ENCODE measurements at regions not wholly inside any gene's neighbourhood (a gene's known extent, or its start where the extent isn't known, plus 50 kb on each side); places are given as distances from the start of the nearest gene placed in this dataset.

DNA sequence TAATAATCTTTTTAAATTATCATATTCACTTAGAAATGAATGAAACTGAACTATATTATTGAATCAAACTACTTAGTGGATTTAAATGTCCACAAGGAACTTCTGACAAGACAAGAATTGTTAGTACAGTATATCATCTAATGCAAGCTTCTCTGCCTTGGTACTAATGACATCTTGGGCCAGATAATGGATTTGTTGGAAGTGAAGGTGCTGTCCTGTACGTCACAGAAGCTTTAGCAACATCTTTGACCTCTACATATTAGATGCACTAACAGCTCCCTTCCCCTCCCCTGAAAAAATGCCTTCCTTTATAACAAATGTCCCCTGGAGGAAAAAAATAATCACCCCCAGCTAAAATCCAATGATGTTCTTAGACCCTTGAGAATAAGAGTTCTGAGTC is 695.8 kb upstream of the EYS start:
- H3K9me3 ChIP-seq (replicated peaks in 1 of 2; ENCODE audit: control insufficient read depth in 2 of 2, insufficient read depth in 1 of 2, low read depth in 1 of 2, low read length in 2 of 2): no peaks in the 10 kb centered on the region
- no peak overlapping the region for H3K4ac ChIP-seq (ENCODE audit: low read length)
- no peak overlapping the region for H2BK15ac ChIP-seq (ENCODE audit: low read length)
- no peak overlapping the region for H3K4me2 ChIP-seq (ENCODE audit: insufficient read depth, low read length, poor library complexity, severe bottlenecking)
- no peak overlapping the region for H3K23ac ChIP-seq (ENCODE audit: low read depth, low read length, poor library complexity)
- no peak overlapping the region for H3K14ac ChIP-seq (ENCODE audit: low read length)
- no peak overlapping the region for H3K4me3 ChIP-seq (ENCODE audit: low read length in 2 of 2)
- H4K8ac ChIP-seq (ENCODE audit: low read depth, low read length): no peak overlapping the region
- H2AK5ac ChIP-seq (ENCODE audit: low read depth, low read length): no peak overlapping the region
- H2AFZ ChIP-seq (ENCODE audit: low read length): peak overlapping the region; percentile 17
- H3K4me1 ChIP-seq (ENCODE audit: control insufficient read depth in 2 of 2, insufficient read depth in 1 of 2, low read depth in 1 of 2, low read length in 2 of 2): no peaks in the 10 kb centered on the region
- WGBS, 2 donors (ENCODE audit: extremely low coverage in 2 of 2, insufficient read length in 2 of 2, insufficient replicate concordance in 1 of 2): no CpG with 5 or more reads among the region's 1 CpG
- H3K18ac ChIP-seq (ENCODE audit: low read length): no peak overlapping the region
- H2BK5ac ChIP-seq (ENCODE audit: low read length): no peak overlapping the region
- no peak overlapping the region for H2BK12ac ChIP-seq (ENCODE audit: low read length)
- H3K79me1 ChIP-seq (ENCODE audit: low read depth, low read length): no peaks in the 10 kb centered on the region
- H3K27me3 ChIP-seq (ENCODE audit: control insufficient read depth in 3 of 3, insufficient read depth in 3 of 3, low read depth in 1 of 3, low read length in 3 of 3): no peaks in the 10 kb centered on the region
- no peak overlapping the region for H2BK120ac ChIP-seq (ENCODE audit: low read depth, low read length)
- H4K91ac ChIP-seq (ENCODE audit: low read depth, low read length, poor library complexity): no peak overlapping the region
- no peak for DNase-seq (ENCODE audit: low spot score)
- no peaks in the 10 kb centered on the region for H3K36me3 ChIP-seq (replicated peaks in 1 of 2; ENCODE audit: control insufficient read depth in 2 of 2, insufficient read depth in 2 of 2, low read length in 2 of 2)
- no peak overlapping the region for H3K27ac ChIP-seq (replicated peaks; ENCODE audit: low read length)
- H3K9ac ChIP-seq (ENCODE audit: low read depth, low read length, poor library complexity): no peak overlapping the region

DNA sequence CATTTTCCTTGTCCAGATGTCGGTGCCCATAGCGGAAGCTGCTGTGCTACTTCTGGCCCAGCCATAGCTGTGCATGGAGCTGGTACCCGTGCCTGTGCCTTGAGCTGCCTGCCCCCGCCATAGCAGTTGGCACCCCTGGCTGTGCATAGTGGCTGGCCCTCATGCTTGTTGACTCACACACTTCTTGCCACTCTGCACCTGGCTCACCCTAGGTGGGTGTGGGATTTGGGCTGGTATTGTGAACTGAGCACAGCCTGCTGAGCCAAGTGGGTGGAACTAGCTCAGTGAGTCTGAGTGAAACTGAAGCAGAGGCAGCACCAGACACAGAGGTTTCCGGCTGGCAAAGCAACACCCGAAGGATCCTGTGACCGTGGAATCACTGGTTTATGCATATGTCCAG is 689.5 kb upstream of the EYS start:
- no peak overlapping the region for H2BK15ac ChIP-seq (ENCODE audit: low read length)
- no peak overlapping the region for H2BK120ac ChIP-seq (ENCODE audit: low read depth, low read length)
- no peak overlapping the region for H3K23ac ChIP-seq (ENCODE audit: low read depth, low read length, poor library complexity)
- H3K18ac ChIP-seq (ENCODE audit: low read length): no peak overlapping the region
- no peak overlapping the region for H3K4ac ChIP-seq (ENCODE audit: low read length)
- no peak overlapping the region for H2AK5ac ChIP-seq (ENCODE audit: low read depth, low read length)
- H2BK5ac ChIP-seq (ENCODE audit: low read length): no peak overlapping the region
- no peaks in the 10 kb centered on the region for H3K36me3 ChIP-seq (replicated peaks in 1 of 2; ENCODE audit: control insufficient read depth in 2 of 2, insufficient read depth in 2 of 2, low read length in 2 of 2)
- no peaks in the 10 kb centered on the region for H3K79me1 ChIP-seq (ENCODE audit: low read depth, low read length)
- H4K91ac ChIP-seq (ENCODE audit: low read depth, low read length, poor library complexity): no peak overlapping the region
- H3K27ac ChIP-seq (replicated peaks; ENCODE audit: low read length): no peak overlapping the region
- no peaks in the 10 kb centered on the region for H3K27me3 ChIP-seq (ENCODE audit: control insufficient read depth in 3 of 3, insufficient read depth in 3 of 3, low read depth in 1 of 3, low read length in 3 of 3)
- no peak overlapping the region for H3K4me2 ChIP-seq (ENCODE audit: insufficient read depth, low read length, poor library complexity, severe bottlenecking)
- H3K9ac ChIP-seq (ENCODE audit: low read depth, low read length, poor library complexity): no peak overlapping the region
- WGBS, 2 donors (ENCODE audit: extremely low coverage in 2 of 2, insufficient read length in 2 of 2, insufficient replicate concordance in 1 of 2): no CpG with 5 or more reads among the region's 7 CpGs
- peak overlapping the region in 1 of 2 donors; percentile 70 for H3K4me3 ChIP-seq (ENCODE audit: low read length in 2 of 2)
- no peak overlapping the region for H2BK12ac ChIP-seq (ENCODE audit: low read length)
- no peak overlapping the region for H3K14ac ChIP-seq (ENCODE audit: low read length)
- H2AFZ ChIP-seq (ENCODE audit: low read length): no peak overlapping the region
- H4K8ac ChIP-seq (ENCODE audit: low read depth, low read length): no peak overlapping the region
- H3K4me1 ChIP-seq (ENCODE audit: control insufficient read depth in 2 of 2, insufficient read depth in 1 of 2, low read depth in 1 of 2, low read length in 2 of 2): no peaks in the 10 kb centered on the region
- DNase-seq (ENCODE audit: low spot score): no peak
- H3K9me3 ChIP-seq (replicated peaks in 1 of 2; ENCODE audit: control insufficient read depth in 2 of 2, insufficient read depth in 1 of 2, low read depth in 1 of 2, low read length in 2 of 2): peaks cover 0 to 4% of the 10 kb centered on the region in 2 donors

DNA sequence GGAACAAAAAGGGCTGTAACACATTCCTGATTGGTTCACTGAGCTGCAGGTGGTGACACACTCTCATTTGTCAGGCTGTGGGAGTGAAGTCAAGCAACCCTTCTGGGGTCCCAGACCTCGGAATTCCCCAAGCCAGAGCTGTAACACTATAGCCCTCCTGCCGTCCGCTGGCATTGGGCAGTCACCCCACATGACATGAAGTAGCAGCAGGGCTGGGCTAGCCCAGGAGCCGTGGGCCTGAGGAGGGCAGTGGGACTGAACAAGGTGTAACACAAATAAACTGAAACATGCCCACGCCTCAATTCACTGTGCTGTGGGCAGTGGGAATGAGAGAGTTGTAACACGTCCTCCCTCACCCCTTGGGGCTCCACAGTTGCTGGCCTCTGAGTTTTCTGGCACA is 689.1 kb upstream of the EYS start:
- no peaks in the 10 kb centered on the region for H3K36me3 ChIP-seq (replicated peaks in 1 of 2; ENCODE audit: control insufficient read depth in 2 of 2, insufficient read depth in 2 of 2, low read length in 2 of 2)
- no peaks in the 10 kb centered on the region for H3K4me1 ChIP-seq (ENCODE audit: control insufficient read depth in 2 of 2, insufficient read depth in 1 of 2, low read depth in 1 of 2, low read length in 2 of 2)
- no peak overlapping the region for H2BK120ac ChIP-seq (ENCODE audit: low read depth, low read length)
- H3K18ac ChIP-seq (ENCODE audit: low read length): no peak overlapping the region
- no peak overlapping the region for H2AK5ac ChIP-seq (ENCODE audit: low read depth, low read length)
- H4K91ac ChIP-seq (ENCODE audit: low read depth, low read length, poor library complexity): no peak overlapping the region
- H3K23ac ChIP-seq (ENCODE audit: low read depth, low read length, poor library complexity): no peak overlapping the region
- no peak overlapping the region for H3K4ac ChIP-seq (ENCODE audit: low read length)
- H3K79me1 ChIP-seq (ENCODE audit: low read depth, low read length): no peaks in the 10 kb centered on the region
- H3K14ac ChIP-seq (ENCODE audit: low read length): no peak overlapping the region
- no peaks in the 10 kb centered on the region for H3K27me3 ChIP-seq (ENCODE audit: control insufficient read depth in 3 of 3, insufficient read depth in 3 of 3, low read depth in 1 of 3, low read length in 3 of 3)
- H2BK5ac ChIP-seq (ENCODE audit: low read length): no peak overlapping the region
- no peak for DNase-seq (ENCODE audit: low spot score)
- H2BK15ac ChIP-seq (ENCODE audit: low read length): no peak overlapping the region
- WGBS, 2 donors (ENCODE audit: extremely low coverage in 2 of 2, insufficient read length in 2 of 2, insufficient replicate concordance in 1 of 2): no CpG with 5 or more reads among the region's 6 CpGs
- peak overlapping the region in 1 of 2 donors; percentile 70 for H3K4me3 ChIP-seq (ENCODE audit: low read length in 2 of 2)
- no peak overlapping the region for H3K27ac ChIP-seq (replicated peaks; ENCODE audit: low read length)
- H2BK12ac ChIP-seq (ENCODE audit: low read length): no peak overlapping the region
- no peak overlapping the region for H4K8ac ChIP-seq (ENCODE audit: low read depth, low read length)
- H3K9ac ChIP-seq (ENCODE audit: low read depth, low read length, poor library complexity): no peak overlapping the region
- peaks cover 0 to 4% of the 10 kb centered on the region in 2 donors for H3K9me3 ChIP-seq (replicated peaks in 1 of 2; ENCODE audit: control insufficient read depth in 2 of 2, insufficient read depth in 1 of 2, low read depth in 1 of 2, low read length in 2 of 2)
- H2AFZ ChIP-seq (ENCODE audit: low read length): peak overlapping the region; percentile 15
- H3K4me2 ChIP-seq (ENCODE audit: insufficient read depth, low read length, poor library complexity, severe bottlenecking): no peak overlapping the region

DNA sequence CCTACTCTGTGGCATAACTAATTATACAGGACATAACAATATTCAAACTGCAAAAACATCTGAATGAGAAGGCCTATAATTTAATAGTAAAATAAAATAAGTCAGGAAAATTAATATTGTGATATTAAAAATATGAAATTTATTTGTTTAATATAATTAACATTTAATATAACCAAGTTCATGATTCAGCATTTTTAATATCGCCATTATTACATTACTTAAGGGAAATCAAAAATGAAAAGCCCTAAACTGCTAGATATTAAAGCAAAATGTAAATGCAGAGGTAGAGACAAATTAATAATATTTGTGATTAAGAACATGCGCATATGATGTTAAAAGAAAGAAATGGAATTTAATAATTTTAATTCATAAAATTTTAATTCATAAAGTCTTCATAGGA is 683.4 kb upstream of the EYS start:
- H3K4me2 ChIP-seq (ENCODE audit: insufficient read depth, low read length, poor library complexity, severe bottlenecking): no peak overlapping the region
- H2BK120ac ChIP-seq (ENCODE audit: low read depth, low read length): no peak overlapping the region
- no peaks in the 10 kb centered on the region for H3K36me3 ChIP-seq (replicated peaks in 1 of 2; ENCODE audit: control insufficient read depth in 2 of 2, insufficient read depth in 2 of 2, low read length in 2 of 2)
- H3K14ac ChIP-seq (ENCODE audit: low read length): no peak overlapping the region
- H3K23ac ChIP-seq (ENCODE audit: low read depth, low read length, poor library complexity): no peak overlapping the region
- H3K4me1 ChIP-seq (ENCODE audit: control insufficient read depth in 2 of 2, insufficient read depth in 1 of 2, low read depth in 1 of 2, low read length in 2 of 2): no peaks in the 10 kb centered on the region
- H3K27ac ChIP-seq (replicated peaks; ENCODE audit: low read length): no peak overlapping the region
- no peak overlapping the region for H2BK15ac ChIP-seq (ENCODE audit: low read length)
- H3K4me3 ChIP-seq (ENCODE audit: low read length in 2 of 2): no peak overlapping the region
- no peak overlapping the region for H2BK5ac ChIP-seq (ENCODE audit: low read length)
- H2AFZ ChIP-seq (ENCODE audit: low read length): no peak overlapping the region
- WGBS, 2 donors (ENCODE audit: extremely low coverage in 2 of 2, insufficient read length in 2 of 2, insufficient replicate concordance in 1 of 2): no CpG with 5 or more reads among the region's 2 CpGs
- no peaks in the 10 kb centered on the region for H3K79me1 ChIP-seq (ENCODE audit: low read depth, low read length)
- no peak overlapping the region for H3K9ac ChIP-seq (ENCODE audit: low read depth, low read length, poor library complexity)
- no peak overlapping the region for H4K91ac ChIP-seq (ENCODE audit: low read depth, low read length, poor library complexity)
- no peak overlapping the region for H3K4ac ChIP-seq (ENCODE audit: low read length)
- H2AK5ac ChIP-seq (ENCODE audit: low read depth, low read length): no peak overlapping the region
- no peak overlapping the region for H4K8ac ChIP-seq (ENCODE audit: low read depth, low read length)
- no peak for DNase-seq (ENCODE audit: low spot score)
- no peak overlapping the region for H3K18ac ChIP-seq (ENCODE audit: low read length)
- peaks cover 0 to 4% of the 10 kb centered on the region in 2 donors for H3K9me3 ChIP-seq (replicated peaks in 1 of 2; ENCODE audit: control insufficient read depth in 2 of 2, insufficient read depth in 1 of 2, low read depth in 1 of 2, low read length in 2 of 2)
- no peak overlapping the region for H2BK12ac ChIP-seq (ENCODE audit: low read length)
- no peaks in the 10 kb centered on the region for H3K27me3 ChIP-seq (ENCODE audit: control insufficient read depth in 3 of 3, insufficient read depth in 3 of 3, low read depth in 1 of 3, low read length in 3 of 3)

All from neuronal stem cell (in vitro differentiated cells).